Activated T-helper 1 cell treated with anti-CD3 and anti-CD28 coated beads, Interleukin-12 subunit alpha, Interleukin-12 subunit beta, Interleukin-2, Interleukin-4 antibody, amounts not matched to agents 30 ng/mL and 10 ng/mL and 1 ng/mL, durations not matched to agents 14 hours and 24 hours and 36 hours (primary cell): ENCODE measurements at regions not wholly inside any gene's neighbourhood (a gene's known extent, or its start where the extent isn't known, plus 50 kb on each side); places are given as distances from the start of the nearest gene placed in this dataset.

ENCODE experiments used
- DNase-seq: peaks from one replicate; pipeline ENCODE4 v3.0.0; 2021; ENCODE audit warnings: low spot score
- H3K27ac Mint-ChIP-seq: one replicate; pipeline ENCODE4 v1.8.0; 2021; ENCODE audit warnings: mild to moderate bottlenecking, mixed read lengths
- H3K27me3 Mint-ChIP-seq: one replicate; pipeline ENCODE4 v1.8.0; 2022; ENCODE audit warnings: mild to moderate bottlenecking, moderate library complexity, mixed read lengths; ENCODE audit not compliant: insufficient read depth
- H3K36me3 Mint-ChIP-seq: one replicate; pipeline ENCODE4 v1.8.0; 2021; ENCODE audit warnings: low read depth, mixed read lengths
- H3K4me1 Mint-ChIP-seq: one replicate; pipeline ENCODE4 v1.8.0; 2021; ENCODE audit warnings: low read depth, mixed read lengths
- H3K4me3 Mint-ChIP-seq: one replicate; pipeline ENCODE4 v1.8.0; 2021; ENCODE audit warnings: mild to moderate bottlenecking, moderate library complexity, mixed read lengths
- H3K9me3 Mint-ChIP-seq: one replicate; pipeline ENCODE4 v1.8.0; 2021; ENCODE audit warnings: mixed read lengths
- intact Hi-C: fragments of 100-400 bp; cut with micrococcal nuclease; formaldehyde crosslinking; loops from one replicate; pipeline ENCODE4 v1.15.1; 2024

- Mint-ChIP-seq H3K27ac (no peak overlapping the region), H3K27me3 (no peaks in the 10 kb centered on the region), H3K4me3 (no peak overlapping the region), H3K9me3 (peaks cover 1% of the 10 kb centered on the region), H3K4me1 (peaks cover 52% of the 10 kb centered on the region), H3K36me3 (peaks cover 4% of the 10 kb centered on the region)
- no peak for DNase-seq
- intact Hi-C loops: loop anchor here (5.0 kb wide), 1 partner anchor 462 kb away; no protein-coding TSS in a partner anchor
Measured at GRCh38 chr5:96075579-96076289, 114.1 kb upstream of the ELL2 start.

- Mint-ChIP-seq H3K27ac (no peak overlapping the region), H3K4me1 (peaks cover 54% of the 10 kb centered on the region), H3K27me3 (no peaks in the 10 kb centered on the region), H3K36me3 (peaks cover 2% of the 10 kb centered on the region), H3K9me3 (peaks cover 3% of the 10 kb centered on the region), H3K4me3 (no peak overlapping the region)
- DNase-seq: no peak
- intact Hi-C loops: loop anchor here (5.0 kb wide), 1 partner anchor 462 kb away; no protein-coding TSS in a partner anchor
Measured at GRCh38 chr5:96074870-96075269, 113.2 kb upstream of the ELL2 start.

GRCh38 chr5:96074460-96074859 is 112.8 kb upstream of the ELL2 start:
- Mint-ChIP-seq H3K4me1 (peaks cover 52% of the 10 kb centered on the region), H3K9me3 (peaks cover 3% of the 10 kb centered on the region), H3K27ac (no peak overlapping the region), H3K27me3 (no peaks in the 10 kb centered on the region), H3K4me3 (no peak overlapping the region), H3K36me3 (peaks cover 2% of the 10 kb centered on the region)
- intact Hi-C loops: no loop called here
- DNase-seq: no peak

- Mint-ChIP-seq H3K27ac (no peak overlapping the region), H3K9me3 (peaks cover 3% of the 10 kb centered on the region), H3K27me3 (no peaks in the 10 kb centered on the region), H3K4me3 (no peak overlapping the region), H3K36me3 (peaks cover 2% of the 10 kb centered on the region), H3K4me1 (peaks cover 48% of the 10 kb centered on the region)
- intact Hi-C loops: no loop called here
- no peak for DNase-seq
Measured at GRCh38 chr5:96072791-96073165, 111.1 kb upstream of the ELL2 start.

- Mint-ChIP-seq H3K4me3 (no peak overlapping the region), H3K36me3 (peaks cover 2% of the 10 kb centered on the region), H3K9me3 (peaks cover 3% of the 10 kb centered on the region), H3K27me3 (no peaks in the 10 kb centered on the region), H3K4me1 (peaks cover 53% of the 10 kb centered on the region), H3K27ac (peak overlapping the region; percentile 42)
- intact Hi-C loops: no loop called here
- DNase-seq: no peak
Measured at GRCh38 chr5:96072138-96072790, 110.6 kb upstream of the ELL2 start.

- H3K36me3 Mint-ChIP-seq: peaks cover 2% of the 10 kb centered on the region
- peaks cover 3% of the 10 kb centered on the region for H3K9me3 Mint-ChIP-seq
- peak overlapping the region; percentile 1 for H3K27ac Mint-ChIP-seq
- intact Hi-C loops: no loop called here
- H3K4me3 Mint-ChIP-seq: no peak overlapping the region
- DNase-seq: no peak
- H3K27me3 Mint-ChIP-seq: no peaks in the 10 kb centered on the region
- H3K4me1 Mint-ChIP-seq: peaks cover 67% of the 10 kb centered on the region
Measured at GRCh38 chr5:96070622-96071225, 109.1 kb upstream of the ELL2 start.

- H3K4me3 Mint-ChIP-seq: no peak overlapping the region
- no peak for DNase-seq
- H3K4me1 Mint-ChIP-seq: peaks cover 68% of the 10 kb centered on the region
Measured at GRCh38 chr5:96067894-96068614, 106.4 kb upstream of the ELL2 start.

GRCh38 chr5:96067251-96067650 is 105.6 kb upstream of the ELL2 start:
- Mint-ChIP-seq H3K4me3 (no peak overlapping the region), H3K4me1 (peaks cover 61% of the 10 kb centered on the region), H3K27ac (no peak overlapping the region), H3K9me3 (peaks cover 3% of the 10 kb centered on the region), H3K27me3 (no peaks in the 10 kb centered on the region), H3K36me3 (no peaks in the 10 kb centered on the region)
- intact Hi-C loops: loop anchor here (5.0 kb wide), 3 partner anchors 70 to 350 kb away; no protein-coding TSS in a partner anchor
- no peak for DNase-seq

More at GRCh38 chr5:96067894-96068614, 106.4 kb upstream of the ELL2 start:
- intact Hi-C loops: loop anchor here (1.0 to 5.0 kb wide), 4 partner anchors 11 to 351 kb away; no protein-coding TSS in a partner anchor
- no peaks in the 10 kb centered on the region for H3K36me3 Mint-ChIP-seq
- peak overlapping the region; percentile 79 for H3K27ac Mint-ChIP-seq
- no peaks in the 10 kb centered on the region for H3K27me3 Mint-ChIP-seq
- H3K9me3 Mint-ChIP-seq: peaks cover 3% of the 10 kb centered on the region

GRCh38 chr5:96066386-96066719 is 104.7 kb upstream of the ELL2 start:
- peak overlapping the region; percentile 91 for H3K27ac Mint-ChIP-seq
- H3K36me3 Mint-ChIP-seq: no peaks in the 10 kb centered on the region
- intact Hi-C loops: loop anchor here (5.0 kb wide), 3 partner anchors 69 to 349 kb away; no protein-coding TSS in a partner anchor
- H3K4me1 Mint-ChIP-seq: peaks cover 53% of the 10 kb centered on the region
- peaks cover 3% of the 10 kb centered on the region for H3K9me3 Mint-ChIP-seq
- H3K4me3 Mint-ChIP-seq: no peak overlapping the region
- H3K27me3 Mint-ChIP-seq: no peaks in the 10 kb centered on the region
- DNase-seq: no peak

GRCh38 chr5:96065685-96066385 is 104.2 kb upstream of the ELL2 start:
- DNase-seq: no peak
- H3K27me3 Mint-ChIP-seq: no peaks in the 10 kb centered on the region
- peaks cover 48% of the 10 kb centered on the region for H3K4me1 Mint-ChIP-seq
- peaks cover 3% of the 10 kb centered on the region for H3K9me3 Mint-ChIP-seq
- intact Hi-C loops: loop anchor here (1.0 to 5.0 kb wide), 8 partner anchors 13 to 349 kb away; no protein-coding TSS in a partner anchor
- no peaks in the 10 kb centered on the region for H3K36me3 Mint-ChIP-seq
- H3K27ac Mint-ChIP-seq: peak overlapping the region; percentile 91
- no peak overlapping the region for H3K4me3 Mint-ChIP-seq

- Mint-ChIP-seq H3K27ac (peak overlapping the region; percentile 81), H3K9me3 (no peaks in the 10 kb centered on the region)
Measured at GRCh38 chr5:96064877-96065276, 103.2 kb upstream of the ELL2 start.

GRCh38 chr5:96062836-96063235 is 101.2 kb upstream of the ELL2 start:
- peaks cover 33% of the 10 kb centered on the region for H3K4me1 Mint-ChIP-seq
- intact Hi-C loops: no loop called here
- no peaks in the 10 kb centered on the region for H3K9me3 Mint-ChIP-seq
- no peaks in the 10 kb centered on the region for H3K36me3 Mint-ChIP-seq
- H3K27me3 Mint-ChIP-seq: no peaks in the 10 kb centered on the region
- DNase-seq: no peak
- no peak overlapping the region for H3K27ac Mint-ChIP-seq
- H3K4me3 Mint-ChIP-seq: no peak overlapping the region

More at GRCh38 chr5:96064877-96065276, 103.2 kb upstream of the ELL2 start:
- Mint-ChIP-seq H3K4me3 (peak overlapping the region; percentile 9), H3K27me3 (no peaks in the 10 kb centered on the region), H3K36me3 (no peaks in the 10 kb centered on the region), H3K4me1 (peaks cover 40% of the 10 kb centered on the region)
- intact Hi-C loops: loop anchor here (1.0 to 5.0 kb wide), 8 partner anchors 14 to 348 kb away; no protein-coding TSS in a partner anchor
- no peak for DNase-seq
